Stomach (tissue), 4 donors: ENCODE measurements at regions not wholly inside any gene's neighbourhood (a gene's known extent, or its start where the extent isn't known, plus 50 kb on each side); places are given as distances from the start of the nearest gene placed in this dataset.

Experiments
- CTCF ChIP-seq, 7 experiments: fragments of 450-650 bp in 4 of 7; fragments of 200-600 bp in 3 of 7; sonication (generic) in 3 of 7; IDR thresholded peaks; one replicate each; pipeline ENCODE4 v1.5.1; 2016 to 2019; ENCODE audit warnings: antibody characterized with exemption in 7 of 7, control low read depth in 2 of 7, mild to moderate bottlenecking in 1 of 7
- POLR2A ChIP-seq, 4 donors: fragments of 450-650 bp; IDR thresholded peaks; one replicate each; pipeline ENCODE4 v1.6.1; 2016; ENCODE audit warnings: antibody characterized with exemption in 4 of 4, control low read depth in 2 of 4, mild to moderate bottlenecking in 1 of 4, moderate library complexity in 1 of 4
- POLR2AphosphoS5 ChIP-seq, 3 donors: sonication (generic); formaldehyde crosslinking; IDR thresholded peaks; one replicate each; pipeline ENCODE4 v1.6.1; 2016; ENCODE audit warnings: antibody characterized with exemption in 3 of 3

- TF ChIP-seq CTCF (IDR thresholded peaks at IDR 0.05) (no peak), POLR2A (IDR thresholded peaks at IDR 0.05) (no peak), POLR2AphosphoS5 (IDR thresholded peaks at IDR 0.05) (no peak)
Measured at GRCh38 chr7:84693483-84693882, 493.4 kb downstream of the SEMA3D start.
